CD14-positive monocyte (primary cell): ENCODE measurements at regions not wholly inside any gene's neighbourhood (a gene's known extent, or its start where the extent isn't known, plus 50 kb on each side); places are given as distances from the start of the nearest gene placed in this dataset.

Source experiments
- DNase-seq, 3 donors: peaks; one replicate each; pipeline ENCODE4 v3.0.0-alpha.2; 2011 to 2022
- H2AFZ ChIP-seq: 2 replicates; pipeline ENCODE4 v1.6.0; 2012; ENCODE audit warnings: mild to moderate bottlenecking, low read depth, low read length, inconsistent platforms; ENCODE audit not compliant: insufficient read depth, poor library complexity, severe bottlenecking
- H3K27ac ChIP-seq, 2 donors: 1 replicate in 1 of 2; 2 replicates in 1 of 2; pipeline ENCODE4 v1.5.1; 2012 to 2013; ENCODE audit warnings: low read length in 2 of 2, control low read depth in 1 of 2, inconsistent platforms in 1 of 2, low read depth in 1 of 2, mild to moderate bottlenecking in 1 of 2
- H3K27me3 ChIP-seq, 2 donors: one replicate each; pipeline versions ENCODE4 v1.6.0 to v1.6.1; 2011 to 2013; ENCODE audit warnings: low read length in 2 of 2; ENCODE audit not compliant: control insufficient read depth in 2 of 2, insufficient read depth in 2 of 2
- H3K36me3 ChIP-seq, 2 donors: replicated peaks in 1 of 2; 1 replicate in 1 of 2; 2 replicates in 1 of 2; pipeline versions ENCODE4 v1.5.1 to v1.6.1; 2012 to 2013; ENCODE audit warnings: low read length in 2 of 2, control low read depth in 1 of 2, inconsistent platforms in 1 of 2, mild to moderate bottlenecking in 1 of 2; ENCODE audit not compliant: insufficient read depth in 2 of 2, control insufficient read depth in 1 of 2
- H3K4me1 ChIP-seq, 2 donors: 1 replicate in 1 of 2; 2 replicates in 1 of 2; pipeline versions ENCODE4 v1.5.1 to v1.6.1; 2012 to 2013; ENCODE audit warnings: low read length in 2 of 2, control low read depth in 1 of 2, inconsistent platforms in 1 of 2, mild to moderate bottlenecking in 1 of 2, moderate library complexity in 1 of 2; ENCODE audit not compliant: insufficient read depth in 2 of 2, control insufficient read depth in 1 of 2
- H3K4me2 ChIP-seq: replicated peaks from 2 replicates; pipeline ENCODE3; 2012; ENCODE audit warnings: low read length, moderate library complexity, mild to moderate bottlenecking; ENCODE audit not compliant: poor library complexity, severe bottlenecking; ENCODE audit errors: extremely low read depth
- H3K4me3 ChIP-seq, 3 experiments: fragments of 200-600 bp in 1 of 3; sonication (generic) in 1 of 3; replicated peaks in 1 of 3; 1 replicate in 2 of 3; 2 replicates in 1 of 3; pipeline ENCODE4 v1.5.1; 2011 to 2013; ENCODE audit warnings: low read length in 3 of 3, mild to moderate bottlenecking in 3 of 3, control low read depth in 2 of 3, low read depth in 2 of 3, inconsistent platforms in 1 of 3, moderate library complexity in 1 of 3
- H3K79me2 ChIP-seq: 2 replicates; pipeline ENCODE4 v1.6.0; 2012; ENCODE audit warnings: mild to moderate bottlenecking, control low read depth, inconsistent platforms, low read length, moderate library complexity; ENCODE audit not compliant: insufficient read depth
- H3K9ac ChIP-seq: 2 replicates; pipeline ENCODE4 v1.6.0; 2017; ENCODE audit warnings: low read length, mild to moderate bottlenecking; ENCODE audit not compliant: insufficient read depth, poor library complexity, severe bottlenecking
- H3K9me3 ChIP-seq, 2 donors: replicated peaks in 1 of 2; 1 replicate in 1 of 2; 2 replicates in 1 of 2; pipeline versions ENCODE4 v1.5.1 to v1.6.1; 2012 to 2013; ENCODE audit warnings: low read length in 2 of 2, control low read depth in 1 of 2; ENCODE audit not compliant: control insufficient read depth in 1 of 2, insufficient read depth in 1 of 2
- H4K20me1 ChIP-seq: 2 replicates; pipeline ENCODE4 v1.6.0; 2012; ENCODE audit warnings: mild to moderate bottlenecking, low read length, control low read depth, moderate library complexity; ENCODE audit not compliant: insufficient read depth
- H3K27ac Mint-ChIP-seq, 7 donors: one replicate each; pipeline ENCODE4 v1.8.0; 2020; ENCODE audit warnings: mild to moderate bottlenecking in 7 of 7, mixed read lengths in 7 of 7, moderate library complexity in 6 of 7, inconsistent platforms in 2 of 7
- H3K27me3 Mint-ChIP-seq, 3 donors: one replicate each; pipeline ENCODE4 v1.8.0; 2021 to 2022; ENCODE audit warnings: low read depth in 3 of 3, mild to moderate bottlenecking in 3 of 3, mixed read lengths in 3 of 3, moderate library complexity in 3 of 3, inconsistent platforms in 1 of 3
- H3K36me3 Mint-ChIP-seq, 2 donors: one replicate each; pipeline ENCODE4 v1.8.0; 2020; ENCODE audit warnings: mixed read lengths in 2 of 2, inconsistent platforms in 1 of 2, mild to moderate bottlenecking in 1 of 2
- H3K4me1 Mint-ChIP-seq: one replicate; pipeline ENCODE4 v1.8.0; 2020; ENCODE audit warnings: mild to moderate bottlenecking, mixed read lengths
- H3K4me3 Mint-ChIP-seq, 2 donors: one replicate each; pipeline ENCODE4 v1.8.0; 2020; ENCODE audit warnings: mild to moderate bottlenecking in 2 of 2, mixed read lengths in 2 of 2, moderate library complexity in 1 of 2
- H3K9me3 Mint-ChIP-seq, 7 donors: one replicate each; pipeline ENCODE4 v1.8.0; 2020 to 2022; ENCODE audit warnings: mixed read lengths in 7 of 7, mild to moderate bottlenecking in 6 of 7, moderate library complexity in 6 of 7, inconsistent platforms in 2 of 7
- CTCF ChIP-seq: fragments of 200-600 bp; IDR thresholded peaks from one replicate; pipeline ENCODE4 v1.8.0; 2022; ENCODE audit warnings: antibody characterized with exemption, mild to moderate bottlenecking
- WGBS: methylation state at CpG from one replicate; pipeline ENCODE4 v1.1.5; 2013; ENCODE audit warnings: missing lambda C conversion rate; ENCODE audit not compliant: insufficient coverage; 5-methylcytosine and 5-hydroxymethylcytosine counted together
- intact Hi-C, 2 donors: fragments of 100-400 bp; cut with micrococcal nuclease; formaldehyde crosslinking; loops; one replicate each; pipeline versions ENCODE4 v1.15.0 to v1.15.1; 2023

GRCh38 chr1:37159102-37159501 is 124.8 kb upstream of the GRIK3 start:
- Mint-ChIP-seq H3K9me3 (peaks cover 0 to 8% (median 4%) of the 10 kb centered on the region in 7 donors), H3K4me3 (no peak overlapping the region), H3K4me1 (no peaks in the 10 kb centered on the region), H3K27me3 (peaks cover 0 to 4% (median 0%) of the 10 kb centered on the region in 3 donors), H3K36me3 (no peaks in the 10 kb centered on the region), H3K27ac (no peak overlapping the region)
- H3K9ac ChIP-seq = no peak overlapping the region
- intact Hi-C loops = no loop called here
- H3K27ac ChIP-seq = no peak overlapping the region
- H3K27me3 ChIP-seq = no peaks in the 10 kb centered on the region
- no peaks in the 10 kb centered on the region for H3K4me1 ChIP-seq
- H3K79me2 ChIP-seq = no peaks in the 10 kb centered on the region
- H3K36me3 ChIP-seq = no peaks in the 10 kb centered on the region
- H2AFZ ChIP-seq = no peak overlapping the region
- DNase-seq = no peak
- TF ChIP-seq CTCF = no peak
- WGBS = 100% methylated on average over 1 of the region's 1 CpG
- H3K4me2 ChIP-seq = no peak overlapping the region
- no peaks in the 10 kb centered on the region for H4K20me1 ChIP-seq
- no peak overlapping the region for H3K4me3 ChIP-seq
- H3K9me3 ChIP-seq = no peaks in the 10 kb centered on the region

- Histone ChIP-seq H3K9ac (no peak overlapping the region), H4K20me1 (no peaks in the 10 kb centered on the region), H3K79me2 (no peaks in the 10 kb centered on the region), H3K27me3 (no peaks in the 10 kb centered on the region), H3K27ac (no peak overlapping the region), H3K4me1 (no peaks in the 10 kb centered on the region), H3K4me3 (no peak overlapping the region), H3K36me3 (no peaks in the 10 kb centered on the region), H3K4me2 (no peak overlapping the region), H2AFZ (no peak overlapping the region), H3K9me3 (no peaks in the 10 kb centered on the region)
- no peak overlapping the region for H3K27ac Mint-ChIP-seq
- DNase-seq = no peak
- intact Hi-C loops = no loop called here
- TF ChIP-seq CTCF = no peak
- H3K9me3 Mint-ChIP-seq = peaks cover 2 to 10% (median 7%) of the 10 kb centered on the region in 7 donors
- WGBS = 83% methylated on average over 1 of the region's 2 CpGs
- H3K4me3 Mint-ChIP-seq = no peak overlapping the region
- H3K4me1 Mint-ChIP-seq = no peaks in the 10 kb centered on the region
- no peaks in the 10 kb centered on the region for H3K36me3 Mint-ChIP-seq
- peaks cover 0 to 5% (median 0%) of the 10 kb centered on the region in 3 donors for H3K27me3 Mint-ChIP-seq
Observed at GRCh38 chr1:37161171-37161570, 126.9 kb upstream of the GRIK3 start.
